ENCODE measurements at regions not wholly inside any gene's neighbourhood (a gene's known extent, or its start where the extent isn't known, plus 50 kb on each side); places are given as distances from the start of the nearest gene placed in this dataset.

- H3K36me3 ChIP-seq (ENCODE audit: control insufficient read depth, insufficient read depth, low read length) = no peaks in the 10 kb centered on the region
- BruUV-seq (replicated peaks) = no TSS peak
- intact Hi-C loops (cut with micrococcal nuclease; ENCODE audit: unreplicated experiment) = no loop called here
- CTCF ChIA-PET = no interaction called here
- H3K27ac ChIP-seq (ENCODE audit: low read length) = no peak overlapping the region
- no peak overlapping the region for H3K4me3 ChIP-seq (ENCODE audit: low read depth in 2 of 2, low read length in 2 of 2)
- no peaks in the 10 kb centered on the region for H3K9me3 ChIP-seq (ENCODE audit: control insufficient read depth, insufficient read depth, low read depth, low read length)
- POLR2A ChIA-PET = no interaction called here
- DNase-seq (ENCODE audit: low read depth, low spot score) (no peak), ATAC-seq (no peak)
- H3K4me1 ChIP-seq (ENCODE audit: control insufficient read depth, insufficient read depth, low read length) = no peaks in the 10 kb centered on the region
- TF ChIP-seq POLR2AphosphoS5 (IDR thresholded peaks at IDR 0.05; ENCODE audit: low read depth, low read length) (no peak), SIN3A (IDR thresholded peaks at IDR 0.05; ENCODE audit: borderline replicate concordance, insufficient read depth, low read depth, low read length) (no peak)
- H3K27me3 ChIP-seq (ENCODE audit: control insufficient read depth, insufficient read depth, low read length) = no peaks in the 10 kb centered on the region
- in situ Hi-C loops (cut with HindIII; ENCODE audit: low pct_unique_long_range_greater_than_20kb, low sequenced_read_pairs) = no loop called here
Observed at GRCh38 chr9:28915202-28915930, 1342.1 kb upstream of the C9orf72 start.

DNA sequence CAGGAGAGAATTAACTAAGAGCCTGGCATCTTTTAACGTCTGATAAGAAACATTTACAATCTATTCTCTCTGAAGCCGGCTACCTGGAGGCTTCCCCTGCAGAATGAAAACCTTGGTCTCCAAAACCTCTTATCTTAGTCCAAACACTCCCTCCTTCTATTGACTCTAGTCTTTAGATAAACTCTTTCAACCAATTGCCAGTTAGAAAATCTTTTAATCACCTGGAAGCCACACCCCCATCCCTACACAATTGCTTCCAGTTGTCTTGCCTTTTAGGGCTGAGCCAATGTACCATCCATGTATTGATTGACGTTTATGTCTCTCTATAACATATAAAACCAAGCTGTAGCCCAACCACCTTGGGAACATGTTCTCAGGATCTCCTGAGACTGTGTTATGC is 1343.1 kb upstream of the C9orf72 start:
- ChIA-PET CTCF (no interaction called here), POLR2A (no interaction called here)
- H3K36me3 ChIP-seq (ENCODE audit: control insufficient read depth, insufficient read depth, low read length) = no peaks in the 10 kb centered on the region
- no peaks in the 10 kb centered on the region for H3K4me1 ChIP-seq (ENCODE audit: control insufficient read depth, insufficient read depth, low read length)
- DNase-seq (ENCODE audit: low read depth, low spot score) (no peak), ATAC-seq (no peak)
- H3K27me3 ChIP-seq (ENCODE audit: control insufficient read depth, insufficient read depth, low read length) = no peaks in the 10 kb centered on the region
- in situ Hi-C loops (cut with HindIII; ENCODE audit: low pct_unique_long_range_greater_than_20kb, low sequenced_read_pairs) = no loop called here
- no TSS peak for BruUV-seq (replicated peaks)
- H3K9me3 ChIP-seq (ENCODE audit: control insufficient read depth, insufficient read depth, low read depth, low read length) = no peaks in the 10 kb centered on the region
- no peak for TF ChIP-seq CTCF (IDR thresholded peaks at IDR 0.05)
- no peak for TF ChIP-seq POLR2AphosphoS5 (IDR thresholded peaks at IDR 0.05; ENCODE audit: low read depth, low read length)
- TF ChIP-seq TCF7L2 (IDR thresholded peaks at IDR 0.05; ENCODE audit: low read depth, low read length) = no peak
- no peak overlapping the region for H3K4me3 ChIP-seq (ENCODE audit: low read depth in 2 of 2, low read length in 2 of 2)
- intact Hi-C loops (cut with micrococcal nuclease; ENCODE audit: unreplicated experiment) = no loop called here
- no peak overlapping the region for H3K27ac ChIP-seq (ENCODE audit: low read length)

DNA sequence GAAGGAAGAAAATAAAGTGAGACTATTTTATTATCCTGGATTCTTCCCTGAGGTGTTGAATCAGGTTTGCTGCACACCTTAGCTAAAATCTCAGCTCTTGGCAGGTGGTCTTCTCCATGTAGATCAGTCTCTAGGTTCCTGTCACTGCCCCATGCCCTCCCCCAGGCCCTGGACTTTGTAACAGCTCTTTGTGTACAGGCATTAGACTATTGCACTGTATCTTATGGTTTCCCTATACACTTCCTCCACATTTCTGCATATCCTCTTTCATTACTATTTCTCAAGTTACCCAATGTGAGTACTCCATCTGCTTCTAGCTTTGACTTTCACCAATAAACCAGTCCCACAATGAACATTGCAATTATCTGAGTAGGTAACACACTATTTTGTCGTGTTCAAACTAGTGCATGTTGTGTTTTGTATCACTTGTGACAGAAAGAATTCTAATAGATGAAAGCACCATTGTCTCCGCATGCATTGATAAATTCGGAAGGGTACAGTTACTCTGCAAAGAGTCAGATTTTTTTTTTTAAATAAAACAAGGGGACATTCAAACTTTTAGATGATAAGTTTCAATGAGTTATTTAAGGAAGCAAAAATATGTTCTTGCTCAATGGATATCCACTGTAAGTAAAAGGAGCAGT is 1348.7 kb upstream of the C9orf72 start:
- intact Hi-C loops (cut with micrococcal nuclease; ENCODE audit: unreplicated experiment) (no loop called here), in situ Hi-C loops (cut with HindIII; ENCODE audit: low pct_unique_long_range_greater_than_20kb, low sequenced_read_pairs) (no loop called here)
- DNase-seq (ENCODE audit: low read depth, low spot score) (no peak), ATAC-seq (no peak)
- ChIA-PET CTCF (no interaction called here), POLR2A (no interaction called here)
- Histone ChIP-seq H3K27ac (ENCODE audit: low read length) (no peak overlapping the region), H3K36me3 (ENCODE audit: control insufficient read depth, insufficient read depth, low read length) (no peaks in the 10 kb centered on the region), H3K4me3 (ENCODE audit: low read depth in 2 of 2, low read length in 2 of 2) (no peak overlapping the region), H3K9me3 (ENCODE audit: control insufficient read depth, insufficient read depth, low read depth, low read length) (no peaks in the 10 kb centered on the region), H3K27me3 (ENCODE audit: control insufficient read depth, insufficient read depth, low read length) (no peaks in the 10 kb centered on the region), H3K4me1 (ENCODE audit: control insufficient read depth, insufficient read depth, low read length) (no peaks in the 10 kb centered on the region)
- no TSS peak for BruUV-seq (replicated peaks)
- TF ChIP-seq POLR2AphosphoS5 (IDR thresholded peaks at IDR 0.05; ENCODE audit: low read depth, low read length) = no peak
- TF ChIP-seq SIN3A (IDR thresholded peaks at IDR 0.05; ENCODE audit: borderline replicate concordance, insufficient read depth, low read depth, low read length) = no peak
- TF ChIP-seq CTCF (IDR thresholded peaks at IDR 0.05) = no peak
- TF ChIP-seq TCF7L2 (IDR thresholded peaks at IDR 0.05; ENCODE audit: low read depth, low read length) = no peak
- TF ChIP-seq, protein P1, sequence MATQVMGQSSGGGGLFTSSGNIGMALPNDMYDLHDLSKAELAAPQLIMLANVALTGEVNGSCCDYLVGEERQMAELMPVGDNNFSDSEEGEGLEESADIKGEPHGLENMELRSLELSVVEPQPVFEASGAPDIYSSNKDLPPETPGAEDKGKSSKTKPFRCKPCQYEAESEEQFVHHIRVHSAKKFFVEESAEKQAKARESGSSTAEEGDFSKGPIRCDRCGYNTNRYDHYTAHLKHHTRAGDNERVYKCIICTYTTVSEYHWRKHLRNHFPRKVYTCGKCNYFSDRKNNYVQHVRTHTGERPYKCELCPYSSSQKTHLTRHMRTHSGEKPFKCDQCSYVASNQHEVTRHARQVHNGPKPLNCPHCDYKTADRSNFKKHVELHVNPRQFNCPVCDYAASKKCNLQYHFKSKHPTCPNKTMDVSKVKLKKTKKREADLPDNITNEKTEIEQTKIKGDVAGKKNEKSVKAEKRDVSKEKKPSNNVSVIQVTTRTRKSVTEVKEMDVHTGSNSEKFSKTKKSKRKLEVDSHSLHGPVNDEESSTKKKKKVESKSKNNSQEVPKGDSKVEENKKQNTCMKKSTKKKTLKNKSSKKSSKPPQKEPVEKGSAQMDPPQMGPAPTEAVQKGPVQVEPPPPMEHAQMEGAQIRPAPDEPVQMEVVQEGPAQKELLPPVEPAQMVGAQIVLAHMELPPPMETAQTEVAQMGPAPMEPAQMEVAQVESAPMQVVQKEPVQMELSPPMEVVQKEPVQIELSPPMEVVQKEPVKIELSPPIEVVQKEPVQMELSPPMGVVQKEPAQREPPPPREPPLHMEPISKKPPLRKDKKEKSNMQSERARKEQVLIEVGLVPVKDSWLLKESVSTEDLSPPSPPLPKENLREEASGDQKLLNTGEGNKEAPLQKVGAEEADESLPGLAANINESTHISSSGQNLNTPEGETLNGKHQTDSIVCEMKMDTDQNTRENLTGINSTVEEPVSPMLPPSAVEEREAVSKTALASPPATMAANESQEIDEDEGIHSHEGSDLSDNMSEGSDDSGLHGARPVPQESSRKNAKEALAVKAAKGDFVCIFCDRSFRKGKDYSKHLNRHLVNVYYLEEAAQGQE (IDR thresholded peaks at IDR 0.05; ENCODE audit: insufficient read depth in 1 of 2, low read depth in 2 of 2, low read length in 1 of 2) = no peak
